Vagina (tissue), 2 donors: ENCODE measurements at regions not wholly inside any gene's neighbourhood (a gene's known extent, or its start where the extent isn't known, plus 50 kb on each side); places are given as distances from the start of the nearest gene placed in this dataset.
"Not testable (repeated sequence)": the region's sequence is repeated elsewhere in the genome, so short reads cannot be mapped to it uniquely, and the experiment has no call there.

ENCODE experiments used
- POLR2AphosphoS5 ChIP-seq, 2 donors: sonication (generic); formaldehyde crosslinking; IDR thresholded peaks; one replicate each; pipeline ENCODE4 v1.9.0; 2017; ENCODE audit warnings: antibody characterized with exemption in 2 of 2, mild to moderate bottlenecking in 2 of 2, low read depth in 1 of 2; ENCODE audit not compliant: insufficient read depth in 1 of 2
- TF ChIP-seq, protein P1 (sequence below), 3 experiments: fragments of 450-650 bp in 2 of 3; fragments of 200-600 bp in 1 of 3; sonication (generic) in 1 of 3; IDR thresholded peaks; one replicate each; pipeline ENCODE4 v1.5.1; 2017 to 2019; ENCODE audit warnings: antibody characterized with exemption in 3 of 3, mild to moderate bottlenecking in 2 of 3, moderate library complexity in 2 of 3

DNA sequence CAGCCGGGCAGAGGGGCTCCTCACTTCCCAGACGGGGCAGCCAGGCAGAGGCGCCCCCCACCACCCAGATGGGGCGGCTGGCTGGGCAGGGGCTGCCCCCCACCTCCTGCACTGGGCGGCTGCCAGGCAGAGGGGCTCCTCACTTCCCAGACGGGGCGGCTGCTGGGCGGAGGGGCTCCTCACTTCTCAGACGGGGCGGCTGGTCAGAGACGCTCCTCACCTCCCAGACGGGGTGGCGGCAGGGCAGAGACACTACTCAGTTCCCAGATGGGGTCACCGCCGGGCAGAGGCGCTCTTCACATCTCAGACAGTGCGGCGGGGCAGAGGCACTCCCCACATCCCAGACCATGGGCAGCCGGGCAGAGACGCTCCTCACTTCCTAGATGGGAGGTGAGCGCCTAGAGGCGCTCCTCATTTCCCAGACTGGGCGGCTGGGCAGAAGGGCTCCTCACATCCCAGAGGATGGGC lies 142.3 kb upstream of the FHIT start:
- TF ChIP-seq, protein P1, sequence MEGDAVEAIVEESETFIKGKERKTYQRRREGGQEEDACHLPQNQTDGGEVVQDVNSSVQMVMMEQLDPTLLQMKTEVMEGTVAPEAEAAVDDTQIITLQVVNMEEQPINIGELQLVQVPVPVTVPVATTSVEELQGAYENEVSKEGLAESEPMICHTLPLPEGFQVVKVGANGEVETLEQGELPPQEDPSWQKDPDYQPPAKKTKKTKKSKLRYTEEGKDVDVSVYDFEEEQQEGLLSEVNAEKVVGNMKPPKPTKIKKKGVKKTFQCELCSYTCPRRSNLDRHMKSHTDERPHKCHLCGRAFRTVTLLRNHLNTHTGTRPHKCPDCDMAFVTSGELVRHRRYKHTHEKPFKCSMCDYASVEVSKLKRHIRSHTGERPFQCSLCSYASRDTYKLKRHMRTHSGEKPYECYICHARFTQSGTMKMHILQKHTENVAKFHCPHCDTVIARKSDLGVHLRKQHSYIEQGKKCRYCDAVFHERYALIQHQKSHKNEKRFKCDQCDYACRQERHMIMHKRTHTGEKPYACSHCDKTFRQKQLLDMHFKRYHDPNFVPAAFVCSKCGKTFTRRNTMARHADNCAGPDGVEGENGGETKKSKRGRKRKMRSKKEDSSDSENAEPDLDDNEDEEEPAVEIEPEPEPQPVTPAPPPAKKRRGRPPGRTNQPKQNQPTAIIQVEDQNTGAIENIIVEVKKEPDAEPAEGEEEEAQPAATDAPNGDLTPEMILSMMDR (IDR thresholded peaks at IDR 0.05): not testable (repeated sequence)
- not testable (repeated sequence) for TF ChIP-seq POLR2AphosphoS5 (IDR thresholded peaks at IDR 0.05; ENCODE audit: insufficient read depth in 1 of 2, low read depth in 1 of 2)
